Ureter (tissue), 1 donor: ENCODE measurements at regions not wholly inside any gene's neighbourhood (a gene's known extent, or its start where the extent isn't known, plus 50 kb on each side); places are given as distances from the start of the nearest gene placed in this dataset.
"Not testable (repeated sequence)": the region's sequence is repeated elsewhere in the genome, so short reads cannot be mapped to it uniquely, and the experiment has no call there.

Experiments
- DNase-seq: peaks from one replicate; pipeline ENCODE4 v3.0.0-alpha.2; 2020; ENCODE audit warnings: low spot score
- donor health status: DM: yes; HTN: yes; CAD: no.

- DNase-seq, result no peak
These were observed 82.4 kb upstream of the PODXL start for GRCh38 chr7:131638641-131639430.

GRCh38 chr7:131637859-131638258, 81.4 kb upstream of the PODXL start:
- no peak for DNase-seq

- no peak for DNase-seq
These were observed 79.7 kb upstream of the PODXL start for GRCh38 chr7:131636092-131636491.

- not testable (repeated sequence) for DNase-seq
These were observed 77.8 kb upstream of the PODXL start for GRCh38 chr7:131634197-131634596.

GRCh38 chr7:131633342-131633843, 77.0 kb upstream of the PODXL start:
- no peak for DNase-seq

GRCh38 chr7:131630427-131630826, 74.0 kb upstream of the PODXL start:
- no peak for DNase-seq

GRCh38 chr7:131629217-131629882, 72.9 kb upstream of the PODXL start:
- DNase-seq, result no peak

GRCh38 chr7:131628634-131629033, 72.2 kb upstream of the PODXL start:
- no peak for DNase-seq

- no peak for DNase-seq
These were observed 71.3 kb upstream of the PODXL start for GRCh38 chr7:131627735-131628190.

DNA sequence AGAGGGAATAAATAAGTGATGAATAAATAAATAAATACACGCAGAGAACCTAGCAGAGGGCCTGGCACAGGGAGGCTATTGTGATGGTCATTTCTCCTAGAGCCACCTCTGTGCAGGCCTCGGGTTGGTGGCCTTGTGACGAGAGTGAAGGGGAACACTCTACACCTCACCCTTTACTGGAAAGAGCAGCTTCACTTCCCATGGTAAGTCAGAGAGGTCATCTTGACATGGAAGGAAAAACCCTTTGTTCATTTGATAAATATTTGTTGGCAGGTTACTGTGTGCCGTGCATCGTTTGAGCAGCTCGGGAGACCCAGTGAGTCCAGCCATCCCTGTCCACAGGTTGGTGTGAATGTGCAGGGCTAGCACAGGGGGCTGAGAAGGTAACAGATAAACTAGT, 70.2 kb upstream of the PODXL start:
- DNase-seq, result no peak

DNA sequence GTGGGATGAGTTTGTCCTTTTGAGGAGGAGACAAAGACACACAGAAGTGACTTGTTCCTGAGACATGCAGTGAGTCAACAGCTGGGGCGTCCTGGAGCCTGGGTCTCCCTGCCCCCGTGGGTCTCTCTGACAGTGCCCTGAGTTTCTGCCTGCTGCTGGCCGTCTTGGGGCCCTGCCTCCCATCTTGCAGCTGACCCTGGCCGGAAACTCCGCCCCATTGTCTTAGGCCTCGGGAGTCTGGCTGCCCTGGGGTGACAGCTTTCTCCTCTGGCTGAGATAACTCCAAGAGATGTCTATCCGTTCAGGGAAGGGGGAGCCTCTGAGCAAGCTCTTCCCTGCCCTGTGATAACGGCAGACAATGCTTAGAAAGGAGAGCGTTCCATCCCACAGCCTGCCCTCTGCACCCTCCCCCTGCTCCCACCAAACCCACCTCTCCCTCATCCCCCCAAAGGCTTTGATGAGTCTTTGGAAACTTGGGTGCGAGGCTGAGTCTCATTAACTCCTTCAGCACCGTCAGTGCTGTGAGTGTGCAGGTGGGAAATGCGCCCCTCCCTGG, 69.5 kb upstream of the PODXL start:
- DNase-seq, result no peak

DNA sequence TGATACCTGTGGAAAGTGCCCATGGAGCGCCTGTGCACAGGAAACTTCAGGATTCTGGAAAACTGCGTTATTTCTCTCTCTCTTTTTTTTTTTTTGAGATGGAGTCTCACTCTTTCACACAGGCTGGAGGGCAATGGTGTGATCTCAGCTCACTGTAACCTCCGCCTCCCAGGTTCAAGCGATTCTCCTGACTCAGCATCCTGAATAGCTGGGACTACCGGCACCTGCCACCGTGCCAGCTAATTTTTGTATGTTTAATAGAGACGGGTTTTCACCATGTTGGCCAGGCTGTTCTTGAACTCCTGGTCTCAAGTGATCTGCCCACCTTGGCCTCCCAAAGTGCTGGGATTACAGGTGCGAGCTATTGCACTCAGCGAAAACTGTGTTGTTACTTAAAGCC, 68.9 kb upstream of the PODXL start:
- DNase-seq, result not testable (repeated sequence)

DNA sequence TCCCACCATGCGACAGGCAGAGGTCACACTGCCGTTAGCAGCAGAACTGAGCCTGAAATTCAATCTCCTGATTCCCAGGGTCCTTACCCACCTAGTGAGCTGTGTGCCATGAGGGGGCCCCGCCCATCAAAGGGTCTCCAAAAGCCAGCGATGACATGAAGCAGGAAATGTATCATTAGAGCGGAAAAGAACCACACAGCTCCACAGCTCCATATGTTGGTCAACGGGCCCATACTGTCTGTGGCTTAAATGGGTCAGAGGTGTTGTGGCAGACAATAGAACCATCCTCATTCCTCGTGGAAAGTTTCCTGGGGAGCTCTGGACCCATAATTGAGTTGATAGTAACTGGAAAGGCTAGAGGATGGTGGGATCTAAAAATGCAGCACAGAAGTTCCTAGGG, 68.1 kb upstream of the PODXL start:
- no peak for DNase-seq

- no peak for DNase-seq
These were observed 66.7 kb upstream of the PODXL start for GRCh38 chr7:131623154-131623553.

DNA sequence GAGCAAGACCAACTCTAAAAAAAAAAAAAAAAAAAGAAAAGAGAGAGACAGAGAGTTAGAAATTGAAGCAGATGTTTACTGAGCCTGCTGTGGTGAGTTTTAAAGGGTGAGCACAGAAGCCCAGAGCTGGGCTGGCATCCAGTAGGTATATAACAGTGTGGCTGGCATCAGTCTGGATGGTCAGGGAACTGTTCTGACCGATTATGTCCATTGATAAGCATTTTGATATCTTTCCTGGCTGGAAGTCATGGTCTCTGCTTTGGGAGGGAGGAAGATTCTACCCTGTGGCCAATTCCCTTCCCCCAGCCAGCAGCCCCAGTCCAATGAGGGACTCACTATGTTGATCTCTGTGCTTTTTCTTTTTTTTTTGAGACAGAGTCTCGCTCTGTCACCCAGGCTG, 65.2 kb upstream of the PODXL start:
- DNase-seq, result no peak

DNA sequence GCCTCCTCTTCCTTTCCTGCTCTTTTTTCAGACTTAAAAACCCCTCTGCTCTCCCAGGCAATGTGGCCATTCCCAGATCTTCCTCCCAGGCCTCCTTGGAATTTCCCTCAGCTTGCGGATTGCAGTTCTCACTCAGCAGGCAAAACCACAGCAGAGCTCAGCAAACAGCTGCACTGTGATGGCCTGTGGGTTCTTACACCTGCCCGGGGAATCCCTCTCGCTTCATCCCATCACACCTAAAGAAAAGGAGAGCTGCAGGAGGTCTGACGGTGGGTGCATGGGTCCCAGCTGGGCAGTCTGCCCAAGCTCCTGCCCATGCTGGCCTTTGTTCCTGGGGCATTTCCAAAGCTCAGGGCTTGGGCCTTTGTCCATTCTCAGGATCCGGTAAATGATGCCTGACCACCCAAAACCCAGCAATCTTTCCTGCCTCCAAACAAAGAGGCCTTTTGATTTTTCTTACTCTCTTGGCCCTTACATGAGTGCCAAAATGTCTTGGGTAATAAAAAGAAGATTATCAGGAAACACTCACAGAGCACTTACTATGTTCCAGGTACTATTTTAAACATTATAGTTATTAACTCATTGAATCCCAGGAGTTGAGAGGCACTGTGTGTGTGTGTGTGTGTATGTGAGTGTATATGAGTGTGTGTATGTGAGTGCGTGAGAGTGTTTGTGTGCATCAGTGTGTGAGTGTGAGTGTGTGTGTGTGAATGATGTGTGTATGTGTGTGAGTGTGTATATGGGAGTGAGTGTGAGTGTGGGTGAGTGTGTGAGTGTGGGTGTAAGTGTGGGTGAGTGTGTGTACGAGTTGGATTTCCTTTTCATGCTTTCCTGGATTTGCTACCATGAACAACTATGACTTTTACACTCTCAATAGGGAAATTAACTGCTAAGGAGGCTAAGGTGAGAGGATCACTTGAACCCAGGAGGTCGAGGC, 64.5 kb upstream of the PODXL start:
- no peak for DNase-seq

- no peak for DNase-seq
These were observed 63.2 kb upstream of the PODXL start for GRCh38 chr7:131619336-131620305.

DNA sequence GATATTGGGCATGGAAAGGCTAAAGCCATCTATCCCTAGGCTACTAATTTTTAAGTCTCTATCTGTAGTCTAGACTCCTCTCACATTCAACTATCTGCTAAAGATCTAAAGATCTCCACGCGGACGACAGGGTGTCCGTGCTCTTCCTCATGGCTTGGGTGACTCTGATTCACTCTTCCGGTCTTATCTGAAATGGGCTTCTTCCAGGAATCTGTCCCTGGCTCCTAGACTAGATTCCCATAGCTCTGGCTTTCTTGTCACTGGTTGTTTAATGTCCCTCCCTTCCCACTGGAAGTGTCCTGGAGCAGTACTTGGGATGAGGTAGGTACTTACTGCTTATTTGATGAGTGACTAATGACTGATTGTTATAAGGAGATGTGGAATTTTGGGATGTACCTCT, 62.0 kb upstream of the PODXL start:
- DNase-seq, result no peak

DNA sequence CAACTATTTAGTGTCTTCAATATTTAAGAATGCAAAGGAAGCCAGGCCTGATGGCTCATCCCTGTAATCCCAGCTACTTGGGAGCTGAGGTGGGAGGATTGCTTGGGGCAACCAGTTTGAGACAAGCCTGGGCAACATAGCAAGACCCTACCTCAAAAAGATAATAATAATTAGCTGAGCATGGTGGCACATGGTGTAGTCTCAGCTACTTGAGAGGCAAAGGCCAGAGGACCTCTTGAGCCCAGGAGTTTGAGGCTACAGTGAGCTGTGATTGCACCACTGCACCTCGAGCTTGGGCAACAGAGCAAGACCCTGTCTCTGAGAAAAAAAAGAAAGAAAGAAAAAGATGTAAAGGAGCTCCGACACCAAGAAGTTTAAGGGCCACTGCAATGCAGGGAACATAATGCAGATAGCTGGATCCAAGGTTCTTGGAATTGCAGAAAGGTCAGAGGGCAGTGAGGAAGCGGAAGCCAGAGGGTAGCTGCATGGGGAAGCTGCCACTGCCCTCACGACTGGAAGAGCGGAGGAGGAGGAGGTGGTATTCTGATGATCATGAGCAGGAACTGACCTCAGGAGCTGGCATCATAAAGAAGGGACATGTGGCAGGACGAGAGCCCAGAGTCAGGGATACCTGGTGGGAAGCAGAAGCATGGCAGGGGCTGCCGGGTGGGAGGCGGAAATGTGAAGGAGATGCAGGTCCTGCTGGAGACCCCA, 60.2 kb upstream of the PODXL start:
- DNase-seq, result no peak

DNA sequence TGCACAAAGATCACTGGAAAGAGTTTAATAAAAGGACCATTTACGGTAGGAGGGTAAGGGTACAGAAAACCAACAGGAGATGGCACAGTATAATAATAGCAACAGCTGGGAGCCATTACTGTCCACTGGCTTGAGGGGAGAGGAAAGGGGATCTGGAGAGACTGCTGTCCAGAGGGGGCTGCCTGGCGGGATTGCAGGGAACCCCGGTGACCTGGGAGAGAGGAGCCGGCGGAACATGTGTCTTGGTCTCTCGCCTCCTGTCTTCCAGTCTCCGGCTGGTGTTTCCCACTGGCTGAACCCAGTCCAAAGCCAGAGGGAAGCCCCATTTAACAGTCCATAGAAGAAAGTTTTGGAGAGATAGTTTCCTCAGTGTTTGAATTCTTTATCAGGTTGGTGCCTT, 57.5 kb upstream of the PODXL start:
- no peak for DNase-seq
